OCI-LY1 (cell line): ENCODE measurements at regions not wholly inside any gene's neighbourhood (a gene's known extent, or its start where the extent isn't known, plus 50 kb on each side); places are given as distances from the start of the nearest gene placed in this dataset.

Experiments
- H2AFZ ChIP-seq: fragments of 200-600 bp; sonication (generic), shearing (Covaris generic); 2 replicates; pipeline ENCODE4 v1.6.0; 2014; ENCODE audit warnings: antibody characterized with exemption, mild to moderate bottlenecking, low read length
- H3F3A ChIP-seq: fragments of 200-600 bp; sonication (generic), shearing (Covaris generic); 2 replicates; pipeline ENCODE4 v1.6.0; 2014; ENCODE audit warnings: mild to moderate bottlenecking, antibody characterized with exemption, low read length, moderate library complexity; ENCODE audit not compliant: insufficient read depth
- H3K27ac ChIP-seq: fragments of 200-600 bp; sonication (generic); 2 replicates; pipeline ENCODE4 v1.5.1; 2014; ENCODE audit warnings: low read length, mixed run types, mild to moderate bottlenecking, low read depth; ENCODE audit not compliant: poor library complexity, severe bottlenecking
- H3K27me3 ChIP-seq: fragments of 200-600 bp; sonication (generic); 2 replicates; pipeline ENCODE4 v1.6.0; 2014; ENCODE audit warnings: antibody characterized with exemption, mild to moderate bottlenecking, low read length, moderate library complexity; ENCODE audit not compliant: insufficient read depth
- H3K36me3 ChIP-seq: fragments of 200-600 bp; sonication (generic); 2 replicates; pipeline ENCODE4 v1.6.1; 2014; ENCODE audit warnings: mild to moderate bottlenecking, antibody characterized with exemption, low read length, moderate library complexity, mixed read lengths; ENCODE audit not compliant: insufficient read depth
- H3K4me1 ChIP-seq: fragments of 200-600 bp; sonication (generic); 2 replicates; pipeline ENCODE4 v1.5.1; 2014; ENCODE audit warnings: mild to moderate bottlenecking, low read length, moderate library complexity; ENCODE audit not compliant: insufficient read depth, severe bottlenecking
- H3K4me2 ChIP-seq: fragments of 200-600 bp; sonication (generic), shearing (Covaris generic); 2 replicates; pipeline ENCODE4 v1.6.1; 2014; ENCODE audit warnings: low read length
- H3K4me3 ChIP-seq: fragments of 200-600 bp; sonication (generic); 2 replicates; pipeline ENCODE4 v1.5.1; 2014; ENCODE audit warnings: low read length, low read depth, mild to moderate bottlenecking, mixed read lengths; ENCODE audit not compliant: poor library complexity, severe bottlenecking
- H3K79me2 ChIP-seq: fragments of 200-600 bp; shearing (Covaris generic); 2 replicates; pipeline ENCODE4 v1.6.1; 2016; ENCODE audit warnings: mixed run types, low read length, mixed read lengths; ENCODE audit not compliant: insufficient read depth
- H3K9ac ChIP-seq: fragments of 200-600 bp; sonication (generic), shearing (Covaris generic); 2 replicates; pipeline ENCODE4 v1.6.1; 2014; ENCODE audit warnings: mild to moderate bottlenecking, low read length, mixed read lengths
- H3K9me2 ChIP-seq: fragments of 200-600 bp; sonication (generic), shearing (Covaris generic); 2 replicates; pipeline ENCODE4 v1.6.1; 2014; ENCODE audit warnings: low read depth, mild to moderate bottlenecking, low read length, mixed read lengths
- H3K9me3 ChIP-seq: fragments of 200-600 bp; shearing (Covaris generic); 2 replicates; pipeline ENCODE4 v1.6.1; 2014; ENCODE audit warnings: low read length, mixed read lengths
- H4K20me1 ChIP-seq: fragments of 200-600 bp; sonication (generic), shearing (Covaris generic); 2 replicates; pipeline ENCODE4 v1.6.0; 2016; ENCODE audit warnings: mild to moderate bottlenecking, low read length; ENCODE audit not compliant: insufficient read depth
- EZH2 ChIP-seq: fragments of 200-600 bp; sonication (generic), shearing (Covaris generic); IDR thresholded peaks from 2 replicates; pipeline ENCODE4 v1.8.0; 2017; ENCODE audit warnings: borderline replicate concordance, mixed run types, mild to moderate bottlenecking, antibody characterized with exemption, low read length, moderate library complexity, mixed read lengths
- TF ChIP-seq, protein P1 (sequence below): fragments of 200-600 bp; sonication (generic), shearing (Covaris generic); IDR thresholded peaks from 2 replicates; pipeline ENCODE4 v1.5.1; 2017; ENCODE audit warnings: mild to moderate bottlenecking, antibody characterized with exemption, low read length, moderate library complexity, mixed read lengths

DNA sequence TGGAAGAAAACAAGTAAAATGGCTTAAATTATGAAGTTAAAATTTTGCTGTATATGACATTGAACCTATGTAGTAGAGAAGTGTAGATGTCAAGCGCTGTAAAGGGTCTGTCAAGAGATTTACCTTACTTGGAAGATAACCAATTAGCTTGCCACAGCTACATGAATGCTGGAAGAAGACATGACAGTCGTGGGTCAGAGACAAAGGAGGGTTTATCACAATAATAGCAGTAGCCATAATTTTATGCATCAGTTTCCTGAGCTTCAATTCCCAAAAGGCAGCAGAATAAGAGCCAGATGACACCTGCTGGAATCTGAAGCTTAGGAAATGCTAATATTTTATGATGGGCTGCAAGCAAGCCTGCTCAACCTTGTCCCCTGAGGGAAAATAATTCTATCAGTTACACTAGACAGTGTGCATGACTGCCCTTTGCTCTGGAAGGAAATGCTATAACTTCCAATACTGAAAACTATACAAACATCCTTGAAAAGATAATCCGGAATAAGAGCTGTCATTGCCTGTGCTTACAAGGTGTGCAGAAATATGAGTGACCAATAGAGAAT lies 292.9 kb downstream of the PRDM5 start:
- Histone ChIP-seq H3K4me2 (no peak overlapping the region), H3K27me3 (no peaks in the 10 kb centered on the region), H3F3A (no peaks in the 10 kb centered on the region), H3K79me2 (no peaks in the 10 kb centered on the region), H2AFZ (no peak overlapping the region), H4K20me1 (no peaks in the 10 kb centered on the region), H3K36me3 (no peaks in the 10 kb centered on the region), H3K9ac (no peak overlapping the region), H3K4me3 (no peak overlapping the region), H3K9me2 (no peaks in the 10 kb centered on the region), H3K9me3 (no peaks in the 10 kb centered on the region), H3K4me1 (no peaks in the 10 kb centered on the region), H3K27ac (no peak overlapping the region)
- no peak for TF ChIP-seq EZH2
- TF ChIP-seq, protein P1, sequence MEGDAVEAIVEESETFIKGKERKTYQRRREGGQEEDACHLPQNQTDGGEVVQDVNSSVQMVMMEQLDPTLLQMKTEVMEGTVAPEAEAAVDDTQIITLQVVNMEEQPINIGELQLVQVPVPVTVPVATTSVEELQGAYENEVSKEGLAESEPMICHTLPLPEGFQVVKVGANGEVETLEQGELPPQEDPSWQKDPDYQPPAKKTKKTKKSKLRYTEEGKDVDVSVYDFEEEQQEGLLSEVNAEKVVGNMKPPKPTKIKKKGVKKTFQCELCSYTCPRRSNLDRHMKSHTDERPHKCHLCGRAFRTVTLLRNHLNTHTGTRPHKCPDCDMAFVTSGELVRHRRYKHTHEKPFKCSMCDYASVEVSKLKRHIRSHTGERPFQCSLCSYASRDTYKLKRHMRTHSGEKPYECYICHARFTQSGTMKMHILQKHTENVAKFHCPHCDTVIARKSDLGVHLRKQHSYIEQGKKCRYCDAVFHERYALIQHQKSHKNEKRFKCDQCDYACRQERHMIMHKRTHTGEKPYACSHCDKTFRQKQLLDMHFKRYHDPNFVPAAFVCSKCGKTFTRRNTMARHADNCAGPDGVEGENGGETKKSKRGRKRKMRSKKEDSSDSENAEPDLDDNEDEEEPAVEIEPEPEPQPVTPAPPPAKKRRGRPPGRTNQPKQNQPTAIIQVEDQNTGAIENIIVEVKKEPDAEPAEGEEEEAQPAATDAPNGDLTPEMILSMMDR, result no peak

- Histone ChIP-seq H4K20me1 (no peaks in the 10 kb centered on the region), H3K4me3 (no peak overlapping the region), H3K36me3 (no peaks in the 10 kb centered on the region), H3K9ac (no peak overlapping the region), H3K9me2 (no peaks in the 10 kb centered on the region), H3K27me3 (no peaks in the 10 kb centered on the region), H3K9me3 (no peaks in the 10 kb centered on the region), H3K79me2 (no peaks in the 10 kb centered on the region), H3K27ac (no peak overlapping the region), H3K4me1 (no peaks in the 10 kb centered on the region), H2AFZ (no peak overlapping the region), H3F3A (no peaks in the 10 kb centered on the region), H3K4me2 (no peak overlapping the region)
- no peak for TF ChIP-seq EZH2
- TF ChIP-seq, protein P1, result no peak
Observed at GRCh38 chr4:120622601-120623000, 299.9 kb downstream of the PRDM5 start.

DNA sequence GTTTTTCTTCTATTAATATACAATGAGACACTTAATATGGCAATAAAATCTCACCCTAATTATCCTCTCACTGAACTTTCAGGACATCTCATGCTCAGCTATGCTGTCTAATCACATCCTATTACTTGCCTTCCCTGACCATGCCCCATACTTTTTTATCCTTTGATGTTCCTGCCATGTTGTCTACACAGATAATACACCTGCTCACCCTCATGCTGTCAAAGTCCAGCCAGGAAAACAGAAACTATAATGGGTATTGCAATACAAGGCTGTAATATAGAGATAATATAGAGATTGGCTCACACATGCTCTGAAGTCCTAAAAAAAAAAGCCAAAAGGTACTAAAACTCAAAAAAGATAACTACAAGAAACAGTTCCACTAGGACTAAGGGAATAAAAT lies 305.4 kb downstream of the PRDM5 start:
- H3K27me3 ChIP-seq, result no peaks in the 10 kb centered on the region
- H3K27ac ChIP-seq, result no peak overlapping the region
- H3K9ac ChIP-seq, result no peak overlapping the region
- H3K4me3 ChIP-seq, result no peak overlapping the region
- no peaks in the 10 kb centered on the region for H3K4me1 ChIP-seq
- H3K79me2 ChIP-seq, result no peaks in the 10 kb centered on the region
- no peaks in the 10 kb centered on the region for H3K9me3 ChIP-seq
- H2AFZ ChIP-seq, result no peak overlapping the region
- H3K4me2 ChIP-seq, result no peak overlapping the region
- H3K36me3 ChIP-seq, result no peaks in the 10 kb centered on the region
- no peaks in the 10 kb centered on the region for H3F3A ChIP-seq
- no peaks in the 10 kb centered on the region for H4K20me1 ChIP-seq
- TF ChIP-seq, protein P1, result no peak
- no peak for TF ChIP-seq EZH2
- H3K9me2 ChIP-seq, result no peaks in the 10 kb centered on the region
